ENCODE measurements at regions not wholly inside any gene's neighbourhood (a gene's known extent, or its start where the extent isn't known, plus 50 kb on each side); places are given as distances from the start of the nearest gene placed in this dataset.

GRCh38 chr5:162324328-162324727 lies 256.8 kb downstream of the GABRG2 start:
- no peak for DNase-seq (ENCODE audit: low spot score)

DNA sequence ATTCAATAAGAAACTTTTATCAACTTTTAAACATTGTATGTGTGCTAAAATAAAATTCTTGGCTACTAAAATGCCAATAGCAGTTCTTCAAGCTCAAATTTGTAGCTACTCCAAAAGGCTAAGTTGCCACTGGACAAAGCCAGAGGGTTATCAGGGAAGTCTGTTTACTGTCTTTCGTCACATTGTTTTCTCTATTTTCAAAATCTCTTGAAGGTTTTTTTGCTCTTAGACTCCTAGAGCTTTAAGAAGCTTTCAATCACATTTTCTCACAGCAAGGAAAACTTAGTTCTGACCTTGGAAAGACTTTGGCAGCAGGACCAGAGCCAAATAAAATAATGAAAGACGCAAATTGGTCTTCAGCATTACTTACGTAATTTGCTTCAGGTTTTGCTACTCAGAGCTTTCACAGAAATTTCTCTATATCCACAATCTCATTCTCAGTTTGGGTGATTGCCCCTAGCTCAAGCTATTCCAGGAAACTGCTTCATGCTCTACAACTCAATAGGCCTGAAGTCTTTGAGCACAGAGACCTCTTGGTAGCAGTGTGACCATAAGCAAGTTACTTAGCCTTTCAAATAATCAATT lies 257.7 kb downstream of the GABRG2 start:
- DNase-seq (ENCODE audit: low spot score): no peak

- no peak for DNase-seq (ENCODE audit: low spot score)
Observed at GRCh38 chr5:162334944-162335343, 267.4 kb downstream of the GABRG2 start.

- no peak for DNase-seq (ENCODE audit: low spot score)
Observed at GRCh38 chr5:162360373-162360931, 292.9 kb downstream of the GABRG2 start.

GRCh38 chr5:162372256-162372655 lies 304.7 kb downstream of the GABRG2 start:
- DNase-seq (ENCODE audit: low spot score): no peak

DNA sequence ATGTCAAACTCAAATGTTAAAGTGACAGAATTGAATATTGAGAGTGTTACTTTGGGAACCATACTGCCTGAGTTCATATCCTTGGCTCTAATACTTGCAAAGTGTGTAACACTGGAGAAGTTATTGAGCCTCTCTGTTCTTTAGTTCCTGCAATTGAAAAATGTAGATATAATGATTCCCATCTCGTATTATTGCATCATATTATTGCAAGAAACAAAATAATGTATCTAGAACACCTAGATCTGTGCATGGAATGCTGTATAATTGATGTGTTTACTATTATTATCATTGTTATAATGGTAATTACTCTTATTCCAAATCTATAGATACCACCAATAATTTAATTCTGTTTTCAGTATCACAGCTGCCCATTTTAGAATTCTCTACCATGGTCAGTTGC lies 310.3 kb downstream of the GABRG2 start:
- no peak for DNase-seq (ENCODE audit: low spot score)

GRCh38 chr5:162382839-162383238 lies 315.3 kb downstream of the GABRG2 start:
- DNase-seq (ENCODE audit: low spot score): no peak

DNA sequence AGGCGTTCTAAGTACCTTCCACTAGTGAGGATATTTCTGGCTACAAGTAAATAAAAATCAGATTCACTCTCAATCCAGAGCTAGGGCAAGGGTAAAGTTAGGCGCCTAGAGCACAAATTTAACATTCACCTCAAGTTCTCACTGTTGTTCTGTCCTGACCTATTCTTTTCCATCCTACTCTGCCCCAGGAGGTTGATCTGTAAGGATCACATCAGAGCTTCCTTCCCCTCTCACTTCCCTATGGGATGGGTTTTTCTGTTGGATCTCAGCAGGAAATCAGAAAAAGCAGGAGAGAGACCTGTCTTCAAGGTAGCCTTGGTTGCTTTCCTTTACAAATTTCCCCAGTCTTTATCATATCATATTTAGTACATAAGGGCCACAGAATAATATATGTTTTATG lies 316.7 kb downstream of the GABRG2 start:
- no peak for DNase-seq (ENCODE audit: low spot score)

DNA sequence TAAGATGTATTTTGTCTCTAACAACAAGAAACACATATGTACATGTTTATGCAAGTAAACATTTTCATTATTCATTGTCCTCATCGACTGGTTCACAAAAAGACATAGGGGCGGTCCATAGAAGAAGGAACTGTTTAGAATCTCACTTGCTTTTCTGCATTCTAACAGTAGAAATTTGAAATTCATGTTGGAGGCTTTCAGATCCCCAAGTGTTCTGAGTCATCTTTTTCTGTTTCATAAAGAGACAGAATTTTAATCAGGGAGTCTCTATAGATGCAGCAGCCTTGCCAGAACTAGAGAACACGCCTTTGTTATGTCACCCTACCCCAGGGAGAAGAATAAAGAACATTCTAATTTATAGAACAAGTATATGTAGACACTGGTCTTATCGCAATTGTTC lies 324.3 kb downstream of the GABRG2 start:
- no peak for DNase-seq (ENCODE audit: low spot score)

DNA sequence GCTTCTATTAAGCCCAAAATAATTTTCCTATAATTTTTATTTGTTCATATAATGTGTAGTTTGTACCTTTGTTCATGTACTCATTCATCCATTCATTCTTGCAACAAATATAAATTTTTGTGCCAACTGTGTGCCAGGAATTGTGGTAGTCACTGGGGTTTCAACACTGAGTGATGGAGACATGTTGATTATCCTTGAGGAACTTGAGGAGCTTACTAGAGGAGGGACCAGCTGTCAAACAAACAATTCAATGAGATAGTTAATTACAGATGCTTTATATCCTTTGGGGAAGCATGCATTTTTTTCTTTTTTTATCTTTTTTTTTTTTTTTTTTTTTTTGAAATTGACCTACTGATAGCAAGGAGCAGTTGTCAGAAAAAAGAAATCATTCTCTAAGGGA lies 324.8 kb downstream of the GABRG2 start:
- no peak for DNase-seq (ENCODE audit: low spot score)

DNA sequence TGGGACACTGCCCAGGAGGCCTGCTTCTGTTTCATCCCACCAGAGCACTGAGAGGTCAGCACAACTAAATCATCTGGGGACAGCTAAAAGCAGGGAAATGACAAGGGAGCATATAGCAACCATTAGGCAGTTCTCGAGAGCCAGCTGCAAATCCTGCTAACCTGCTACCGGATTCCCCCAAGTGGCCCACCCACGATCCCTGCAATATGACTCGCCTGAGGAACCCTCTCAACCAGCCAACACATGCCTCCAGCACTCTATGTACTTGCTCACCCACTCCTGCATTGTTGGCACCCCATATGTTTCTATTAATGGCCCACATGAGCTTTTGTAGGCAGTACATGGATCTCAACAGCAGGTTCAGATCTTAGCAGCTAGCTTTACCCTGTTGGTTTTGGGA lies 326.0 kb downstream of the GABRG2 start:
- DNase-seq (ENCODE audit: low spot score): no peak

DNA sequence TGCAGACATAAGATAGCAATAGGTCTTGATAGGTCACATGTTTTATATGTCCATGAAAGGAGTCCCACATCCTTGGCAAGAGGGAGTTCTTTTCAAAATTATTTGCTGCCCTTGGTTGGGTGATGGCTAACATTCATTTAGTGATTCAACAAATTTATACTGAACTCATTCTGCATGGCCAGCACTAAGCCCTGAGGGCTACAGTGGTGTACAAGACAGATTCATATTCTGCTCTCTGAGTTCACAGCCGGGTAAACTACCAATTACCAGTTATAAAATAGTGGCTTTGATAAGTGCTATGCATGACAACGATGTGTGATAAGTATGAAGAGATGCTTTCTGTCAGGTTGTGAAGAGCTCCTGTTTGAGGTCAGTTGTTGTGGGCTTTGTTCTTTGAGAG lies 340.0 kb downstream of the GABRG2 start:
- DNase-seq (ENCODE audit: low spot score): no peak

GRCh38 chr5:162410365-162410764 lies 342.8 kb downstream of the GABRG2 start:
- DNase-seq (ENCODE audit: low spot score): no peak

DNA sequence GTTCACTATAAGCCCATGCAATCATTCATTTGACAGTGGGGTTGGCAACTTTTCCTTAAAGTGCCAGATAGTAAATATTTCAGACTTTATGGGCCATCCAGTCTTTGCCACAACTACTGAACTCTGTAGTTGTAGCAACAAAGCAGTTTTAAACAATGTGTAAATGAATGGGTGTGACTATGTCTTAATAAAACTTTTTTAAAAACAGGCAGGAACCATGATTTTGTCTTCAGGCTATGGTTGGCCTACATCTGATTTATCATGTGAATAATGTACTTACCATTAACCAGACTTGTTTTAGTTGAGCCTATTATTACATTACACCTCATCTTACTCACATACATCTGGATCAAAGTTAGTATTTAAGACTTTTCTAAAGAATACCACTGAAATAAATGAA lies 361.6 kb downstream of the GABRG2 start:
- no peak for DNase-seq (ENCODE audit: low spot score)

DNA sequence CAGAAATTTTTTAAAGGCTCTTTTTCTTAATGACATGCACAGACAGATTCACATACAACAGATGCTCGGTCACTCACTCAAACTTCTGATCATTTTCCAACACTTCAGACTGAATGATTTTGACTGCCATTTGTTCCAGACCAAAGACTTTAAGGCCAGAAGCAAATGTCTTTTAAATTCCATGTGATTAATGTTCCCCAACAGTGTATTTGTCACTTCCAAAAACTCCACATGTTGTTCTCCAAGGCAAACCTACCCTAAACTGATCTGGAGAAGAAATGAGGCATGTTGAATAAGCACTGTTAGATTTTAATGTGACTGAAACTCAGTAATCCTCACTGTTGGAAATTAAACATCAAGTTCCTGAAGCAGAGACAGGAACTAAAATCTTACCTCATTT lies 366.7 kb downstream of the GABRG2 start:
- DNase-seq (ENCODE audit: low spot score): no peak

GRCh38 chr5:162436055-162436454 lies 368.5 kb downstream of the GABRG2 start:
- no peak for DNase-seq (ENCODE audit: low spot score)

DNA sequence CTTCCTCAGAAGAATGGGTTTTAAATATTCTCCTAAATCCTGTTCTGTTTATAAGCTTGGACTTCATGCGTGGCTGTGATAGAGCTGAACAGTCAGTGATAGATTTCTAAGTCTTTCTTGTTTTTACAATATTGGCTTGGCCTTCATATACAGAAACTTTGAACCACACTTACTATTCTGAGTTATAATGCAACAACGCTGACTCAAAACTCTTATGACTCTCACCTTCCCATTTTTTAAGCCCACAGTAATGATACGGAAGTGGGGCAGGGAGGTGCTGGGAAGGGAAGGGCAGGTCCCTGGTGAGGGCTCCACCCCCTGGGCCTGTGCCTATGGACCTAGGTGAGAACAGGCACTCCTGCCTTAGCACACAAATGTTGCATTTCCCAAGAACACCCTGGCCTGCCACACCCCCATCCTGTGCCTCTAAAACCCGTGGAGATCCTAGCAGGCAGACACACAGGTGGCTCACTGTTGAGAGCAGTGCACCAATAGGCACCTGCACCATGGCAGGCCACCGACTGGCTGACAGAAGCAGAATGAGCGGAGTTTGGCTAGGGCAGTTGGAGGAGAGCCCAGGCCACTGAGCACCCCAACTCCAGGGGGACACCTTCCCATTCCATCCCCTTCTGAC lies 376.7 kb downstream of the GABRG2 start:
- DNase-seq (ENCODE audit: low spot score): no peak

- DNase-seq (ENCODE audit: low spot score): no peak
Observed at GRCh38 chr5:162456086-162456485, 388.5 kb downstream of the GABRG2 start.

- DNase-seq (ENCODE audit: low spot score): no peak
Observed at GRCh38 chr5:162466011-162466410, 398.4 kb downstream of the GABRG2 start.

DNA sequence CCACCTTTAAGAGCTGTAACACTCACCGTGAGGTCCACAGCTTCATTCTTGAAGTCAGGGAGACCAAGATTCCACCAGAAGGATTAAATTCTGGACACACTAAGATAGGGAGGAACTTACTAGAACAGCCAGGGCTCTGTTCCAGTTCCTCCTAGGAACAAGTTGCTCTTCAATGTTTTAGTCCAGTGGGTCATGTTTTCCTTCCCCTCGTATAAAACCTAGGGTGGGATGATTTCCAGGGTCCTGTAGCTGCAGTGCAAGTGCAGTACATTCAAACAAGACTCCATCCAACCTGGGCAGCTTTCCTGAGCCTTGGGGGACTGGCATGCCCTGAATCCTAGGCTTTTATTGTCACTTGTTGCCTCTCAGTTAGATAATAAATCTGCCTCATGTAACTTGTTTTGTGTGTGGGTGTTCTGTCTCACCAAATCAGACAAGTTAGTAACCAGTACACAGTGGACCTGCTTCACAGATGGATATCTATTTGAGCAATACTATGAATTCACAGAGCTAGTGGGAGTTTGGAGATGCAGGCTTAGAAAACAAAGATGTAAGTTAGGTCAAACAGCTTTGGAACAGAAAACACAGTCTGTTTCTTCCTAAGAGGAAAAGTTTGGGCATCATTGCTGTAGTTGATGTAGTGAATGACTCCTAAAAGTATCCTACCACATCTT lies 405.6 kb downstream of the GABRG2 start:
- no peak for DNase-seq (ENCODE audit: low spot score)

GRCh38 chr5:162474239-162474638 lies 406.7 kb downstream of the GABRG2 start:
- no peak for DNase-seq (ENCODE audit: low spot score)

GRCh38 chr5:162484095-162484494 lies 416.5 kb downstream of the GABRG2 start:
- DNase-seq (ENCODE audit: low spot score): no peak

DNA sequence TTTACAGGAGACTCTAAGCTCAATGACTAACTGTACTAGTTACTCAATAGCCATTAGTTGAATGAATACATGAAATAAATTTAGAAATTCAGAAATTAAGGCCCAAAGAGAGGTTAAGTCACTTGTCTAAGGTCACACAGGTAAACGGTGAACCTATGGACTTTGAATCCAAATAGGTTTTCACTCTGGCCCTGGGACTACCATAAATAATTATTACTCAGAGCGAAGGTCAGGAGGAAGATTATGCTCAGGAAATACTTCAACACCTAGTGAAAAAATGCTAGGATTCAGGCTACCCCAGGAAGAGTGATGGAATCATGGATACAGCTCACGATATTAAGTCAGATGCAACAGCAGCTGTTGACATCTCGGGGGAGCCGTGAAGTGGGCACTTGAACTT lies 417.4 kb downstream of the GABRG2 start:
- DNase-seq (ENCODE audit: low spot score): no peak

Data from mucosa of gallbladder (tissue), 1 donor.